IMR-90 (cell line): ENCODE measurements at regions not wholly inside any gene's neighbourhood (a gene's known extent, or its start where the extent isn't known, plus 50 kb on each side); places are given as distances from the start of the nearest gene placed in this dataset.

Source experiments
- ATAC-seq: fragments of 200-7000 bp; cut with Tn5 transposase; 2 replicates; pipeline ENCODE4 v1.9.1; 2020; ENCODE audit warnings: low read depth, mild to moderate bottlenecking, moderate library complexity
- BruUV-seq: library from RNA; stranded (reverse); fragments of 400-500 nt; replicated peaks from 2 replicates; lab custom pipeline; 2021; lab: Mats Ljungman, UMichigan
- CTCF ChIA-PET: fragments of 300-600 bp; formaldehyde crosslinking; extraction: SDS; loops from one replicate; lab custom pipeline; 2021; ENCODE audit warnings: antibody characterized with exemption; lab: Yijun Ruan, JAX
- POLR2A ChIA-PET: fragments of 300-600 bp; sonication (Branson Sonifier 250); formaldehyde crosslinking; loops from one replicate; lab custom pipeline; 2022; ENCODE audit warnings: antibody characterized with exemption; ENCODE audit not compliant: unreplicated experiment; lab: Charles Lee
- DNase-seq: peaks from one replicate; pipeline ENCODE4 v3.0.0; 2013
- H2AFZ ChIP-seq: replicated peaks from 2 replicates; pipeline ENCODE3; 2013; ENCODE audit warnings: low read length, mild to moderate bottlenecking; ENCODE audit not compliant: poor library complexity
- H2AK5ac ChIP-seq: 2 replicates; pipeline ENCODE4 v1.6.1; 2013; ENCODE audit warnings: low read depth, low read length, inconsistent platforms
- H2AK9ac ChIP-seq: replicated peaks from 2 replicates; pipeline ENCODE3; 2013; ENCODE audit warnings: mild to moderate bottlenecking, low read depth, low read length, moderate library complexity; ENCODE audit not compliant: poor library complexity
- H2BK120ac ChIP-seq: 2 replicates; pipeline ENCODE4 v1.6.1; 2013; ENCODE audit warnings: low read depth, low read length, inconsistent platforms
- H2BK15ac ChIP-seq: 3 replicates; pipeline ENCODE4 v1.6.1; 2013; ENCODE audit warnings: low read depth, low read length, inconsistent platforms
- H2BK20ac ChIP-seq: 2 replicates; pipeline ENCODE4 v1.6.1; 2013; ENCODE audit warnings: low read depth, mild to moderate bottlenecking, inconsistent platforms, low read length, moderate library complexity
- H2BK5ac ChIP-seq: 2 replicates; pipeline ENCODE4 v1.6.1; 2013; ENCODE audit warnings: mild to moderate bottlenecking, low read depth, low read length, inconsistent platforms; ENCODE audit not compliant: poor library complexity, severe bottlenecking
- H3K14ac ChIP-seq: replicated peaks from 2 replicates; pipeline ENCODE4 v1.6.1; 2013; ENCODE audit warnings: low read depth, low read length, inconsistent platforms
- H3K18ac ChIP-seq: 2 replicates; pipeline ENCODE4 v1.6.1; 2013; ENCODE audit warnings: low read depth, low read length, control low read depth
- H3K23ac ChIP-seq: 2 replicates; pipeline ENCODE4 v1.6.1; 2013; ENCODE audit warnings: low read depth, low read length, inconsistent platforms
- H3K27ac ChIP-seq: 2 replicates; pipeline ENCODE4 v1.5.1; 2013; ENCODE audit warnings: mild to moderate bottlenecking, control low read depth, low read length; ENCODE audit not compliant: insufficient read depth
- H3K27me3 ChIP-seq: 2 replicates; pipeline ENCODE4 v1.6.1; 2013; ENCODE audit warnings: low read length; ENCODE audit not compliant: control insufficient read depth, insufficient read depth
- H3K36me3 ChIP-seq: 2 replicates; pipeline ENCODE4 v1.6.1; 2013; ENCODE audit warnings: low read length, mixed read lengths; ENCODE audit not compliant: control insufficient read depth, insufficient read depth
- H3K4ac ChIP-seq: 2 replicates; pipeline ENCODE4 v1.6.1; 2013; ENCODE audit warnings: low read depth, low read length, inconsistent platforms
- H3K4me1 ChIP-seq: 2 replicates; pipeline ENCODE4 v1.6.1; 2013; ENCODE audit warnings: low read length, mixed read lengths; ENCODE audit not compliant: control insufficient read depth, insufficient read depth
- H3K4me2 ChIP-seq: 2 replicates; pipeline ENCODE4 v1.6.1; 2013; ENCODE audit warnings: low read depth, mild to moderate bottlenecking, control low read depth, low read length, moderate library complexity
- H3K4me3 ChIP-seq: 2 replicates; pipeline ENCODE4 v1.5.1; 2013; ENCODE audit warnings: low read depth, mild to moderate bottlenecking, control low read depth, low read length, moderate library complexity; ENCODE audit not compliant: insufficient read depth
- H3K56ac ChIP-seq: 2 replicates; pipeline ENCODE4 v1.6.1; 2013; ENCODE audit warnings: low read length, inconsistent platforms; ENCODE audit not compliant: insufficient read depth; ENCODE audit errors: extremely low read depth
- H3K79me1 ChIP-seq, 2 experiments: 2 replicates each; pipeline ENCODE4 v1.6.1; 2013; ENCODE audit warnings: low read length in 2 of 2, inconsistent platforms in 1 of 2, low read depth in 1 of 2
- H3K9ac ChIP-seq: 2 replicates; pipeline ENCODE4 v1.6.1; 2013; ENCODE audit warnings: low read depth, low read length, control low read depth
- H3K9me1 ChIP-seq: 2 replicates; pipeline ENCODE4 v1.6.1; 2013; ENCODE audit warnings: low read length, inconsistent platforms; ENCODE audit not compliant: insufficient read depth
- H3K9me3 ChIP-seq: 2 replicates; pipeline ENCODE4 v1.6.1; 2013; ENCODE audit warnings: low read length; ENCODE audit not compliant: control insufficient read depth, insufficient read depth
- H4K20me1 ChIP-seq: 2 replicates; pipeline ENCODE4 v1.6.1; 2013; ENCODE audit warnings: low read length, inconsistent platforms; ENCODE audit not compliant: insufficient read depth
- H4K5ac ChIP-seq: 2 replicates; pipeline ENCODE4 v1.6.1; 2013; ENCODE audit warnings: mild to moderate bottlenecking, low read depth, low read length, control low read depth
- H4K8ac ChIP-seq, 2 experiments: 2 replicates each; pipeline ENCODE4 v1.6.1; 2013; ENCODE audit warnings: low read depth in 2 of 2, low read length in 2 of 2, control low read depth in 1 of 2, inconsistent platforms in 1 of 2
- H4K91ac ChIP-seq: 2 replicates; pipeline ENCODE4 v1.6.1; 2013; ENCODE audit warnings: low read depth, low read length, inconsistent platforms; ENCODE audit not compliant: insufficient read depth
- BHLHE40 ChIP-seq: fragments of 150-350 bp; IDR thresholded peaks from 2 replicates; pipeline ENCODE4 v1.6.1; 2016; ENCODE audit warnings: mild to moderate bottlenecking, low read depth, low read length
- CEBPB ChIP-seq: IDR thresholded peaks from 2 replicates; pipeline ENCODE4 v1.6.1; 2012; ENCODE audit warnings: low read depth, low read length, improper control_type of control experiment
- CHD1 ChIP-seq: IDR thresholded peaks from 2 replicates; pipeline ENCODE4 v1.6.1; 2012; ENCODE audit warnings: low read depth, low read length, improper control_type of control experiment
- FOS ChIP-seq: fragments of 150-350 bp; IDR thresholded peaks from 2 replicates; pipeline ENCODE4 v1.6.1; 2016; ENCODE audit warnings: low read depth, low read length
- MAFK ChIP-seq: IDR thresholded peaks from 2 replicates; pipeline ENCODE4 v1.6.1; 2012; ENCODE audit warnings: low read depth, low read length, improper control_type of control experiment
- MAZ ChIP-seq: IDR thresholded peaks from 2 replicates; pipeline ENCODE4 v1.6.1; 2012; ENCODE audit warnings: low read depth, mild to moderate bottlenecking, low read length, improper control_type of control experiment, moderate library complexity, borderline replicate concordance
- MXI1 ChIP-seq: IDR thresholded peaks from 2 replicates; pipeline ENCODE4 v1.6.1; 2012; ENCODE audit warnings: low read depth, mild to moderate bottlenecking, low read length, moderate library complexity, borderline replicate concordance
- NFE2L2 ChIP-seq: fragments of 150-350 bp; IDR thresholded peaks from 2 replicates; pipeline ENCODE4 v1.6.1; 2016; ENCODE audit warnings: low read depth, mild to moderate bottlenecking, low read length
- POLR2A ChIP-seq: IDR thresholded peaks from 2 replicates; pipeline ENCODE4 v1.6.1; 2012; ENCODE audit warnings: mild to moderate bottlenecking, low read depth, low read length
- RAD21 ChIP-seq: IDR thresholded peaks from 2 replicates; pipeline ENCODE4 v1.6.1; 2012; ENCODE audit warnings: low read length, improper control_type of control experiment
- RCOR1 ChIP-seq: IDR thresholded peaks from 2 replicates; pipeline ENCODE4 v1.6.1; 2012; ENCODE audit warnings: mild to moderate bottlenecking, low read length, improper control_type of control experiment; ENCODE audit not compliant: insufficient replicate concordance
- RFX5 ChIP-seq: IDR thresholded peaks from 2 replicates; pipeline ENCODE4 v1.8.0; 2012; ENCODE audit warnings: low read depth, mild to moderate bottlenecking, low read length, moderate library complexity
- SMC3 ChIP-seq: fragments of 150-350 bp; IDR thresholded peaks from 2 replicates; pipeline ENCODE4 v1.6.1; 2016; ENCODE audit warnings: low read depth, mild to moderate bottlenecking, antibody characterized with exemption, low read length, moderate library complexity
- WGBS, 2 experiments: methylation state at CpG; one replicate each; pipeline versions ENCODE4 v1.1.5 to v1.1.7; 2013; ENCODE audit warnings: missing lambda C conversion rate in 2 of 2; ENCODE audit not compliant: insufficient read length in 1 of 2; ENCODE audit errors: extremely low coverage in 2 of 2; 5-methylcytosine and 5-hydroxymethylcytosine counted together
- dilution Hi-C: fragments of 300-500 bp; cut with HindIII; formaldehyde crosslinking; loops from one replicate; pipeline ENCODE4 v1.14.3; 2018; ENCODE audit warnings: low sequenced_read_pairs; ENCODE audit not compliant: unreplicated experiment
- in situ Hi-C: fragments of 300-500 bp; cut with MboI; formaldehyde crosslinking; loops from 3 replicates; pipeline ENCODE4 v1.14.3; 2019; ENCODE audit warnings: low sequenced_read_pairs, inconsistent platforms, mixed read lengths
- intact Hi-C: fragments of 100-400 bp; cut with micrococcal nuclease; formaldehyde crosslinking; loops from 2 replicates; pipeline ENCODE4 v1.10.0; 2022
- TF ChIP-seq, protein P1 (sequence below): conservative IDR thresholded peaks from 2 replicates; pipeline ENCODE4 v1.5.1; 2012; ENCODE audit warnings: mild to moderate bottlenecking, low read depth, low read length, improper control_type of control experiment
- TF ChIP-seq, protein P2 (sequence below): fragments of 150-350 bp; IDR thresholded peaks from 2 replicates; pipeline ENCODE4 v1.6.1; 2016; ENCODE audit warnings: low read depth, mild to moderate bottlenecking, low read length, moderate library complexity, borderline replicate concordance
- TF ChIP-seq, protein P3 (sequence below): fragments of 150-350 bp; IDR thresholded peaks from 2 replicates; pipeline ENCODE4 v1.6.1; 2017; ENCODE audit warnings: mild to moderate bottlenecking, antibody characterized with exemption, low read length, low read depth

DNA sequence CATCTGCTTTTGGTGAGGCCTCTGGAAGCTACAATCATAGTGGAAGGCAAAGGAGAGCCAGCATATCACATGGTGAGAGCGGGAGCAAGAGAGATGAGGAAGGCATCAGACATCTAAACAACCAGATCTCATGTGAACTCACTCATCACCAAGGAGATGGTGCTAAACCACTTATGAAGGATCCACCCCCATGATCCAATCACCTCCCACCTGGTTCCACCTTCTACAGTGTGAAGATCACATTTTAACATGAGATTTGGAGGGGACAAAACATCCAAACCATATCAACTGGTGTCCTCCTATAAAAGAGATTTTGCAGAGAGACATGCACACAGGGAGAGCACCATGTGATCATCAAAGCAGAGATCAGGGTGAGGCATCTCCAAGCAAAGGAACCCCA, 578.6 kb downstream of the MATN1 start:
- intact Hi-C loops (no loop called here), dilution Hi-C loops (no loop called here), in situ Hi-C loops (no loop called here)
- no peak overlapping the region for H2BK15ac ChIP-seq
- H3K27ac ChIP-seq, result no peak overlapping the region
- POLR2A ChIA-PET, result no interaction called here
- H3K4me1 ChIP-seq, result no peaks in the 10 kb centered on the region
- no peak overlapping the region for H2BK20ac ChIP-seq
- ATAC-seq (no peak), DNase-seq (no peak)
- H3K4me3 ChIP-seq, result no peak overlapping the region
- no peak overlapping the region for H4K5ac ChIP-seq
- H4K20me1 ChIP-seq, result no peaks in the 10 kb centered on the region
- no peaks in the 10 kb centered on the region for H3K9me1 ChIP-seq
- BruUV-seq, result no TSS peak
- H3K23ac ChIP-seq, result no peak overlapping the region
- H4K8ac ChIP-seq, result no peak overlapping the region
- no peak overlapping the region for H2AK9ac ChIP-seq
- H2BK120ac ChIP-seq, result no peak overlapping the region
- no peak overlapping the region for H2AK5ac ChIP-seq
- no peak overlapping the region for H3K9ac ChIP-seq
- TF ChIP-seq, protein P1, sequence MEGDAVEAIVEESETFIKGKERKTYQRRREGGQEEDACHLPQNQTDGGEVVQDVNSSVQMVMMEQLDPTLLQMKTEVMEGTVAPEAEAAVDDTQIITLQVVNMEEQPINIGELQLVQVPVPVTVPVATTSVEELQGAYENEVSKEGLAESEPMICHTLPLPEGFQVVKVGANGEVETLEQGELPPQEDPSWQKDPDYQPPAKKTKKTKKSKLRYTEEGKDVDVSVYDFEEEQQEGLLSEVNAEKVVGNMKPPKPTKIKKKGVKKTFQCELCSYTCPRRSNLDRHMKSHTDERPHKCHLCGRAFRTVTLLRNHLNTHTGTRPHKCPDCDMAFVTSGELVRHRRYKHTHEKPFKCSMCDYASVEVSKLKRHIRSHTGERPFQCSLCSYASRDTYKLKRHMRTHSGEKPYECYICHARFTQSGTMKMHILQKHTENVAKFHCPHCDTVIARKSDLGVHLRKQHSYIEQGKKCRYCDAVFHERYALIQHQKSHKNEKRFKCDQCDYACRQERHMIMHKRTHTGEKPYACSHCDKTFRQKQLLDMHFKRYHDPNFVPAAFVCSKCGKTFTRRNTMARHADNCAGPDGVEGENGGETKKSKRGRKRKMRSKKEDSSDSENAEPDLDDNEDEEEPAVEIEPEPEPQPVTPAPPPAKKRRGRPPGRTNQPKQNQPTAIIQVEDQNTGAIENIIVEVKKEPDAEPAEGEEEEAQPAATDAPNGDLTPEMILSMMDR, result no peak
- no peak for TF ChIP-seq MAFK
- TF ChIP-seq, protein P2, sequence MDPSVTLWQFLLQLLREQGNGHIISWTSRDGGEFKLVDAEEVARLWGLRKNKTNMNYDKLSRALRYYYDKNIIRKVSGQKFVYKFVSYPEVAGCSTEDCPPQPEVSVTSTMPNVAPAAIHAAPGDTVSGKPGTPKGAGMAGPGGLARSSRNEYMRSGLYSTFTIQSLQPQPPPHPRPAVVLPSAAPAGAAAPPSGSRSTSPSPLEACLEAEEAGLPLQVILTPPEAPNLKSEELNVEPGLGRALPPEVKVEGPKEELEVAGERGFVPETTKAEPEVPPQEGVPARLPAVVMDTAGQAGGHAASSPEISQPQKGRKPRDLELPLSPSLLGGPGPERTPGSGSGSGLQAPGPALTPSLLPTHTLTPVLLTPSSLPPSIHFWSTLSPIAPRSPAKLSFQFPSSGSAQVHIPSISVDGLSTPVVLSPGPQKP, result no peak
- TF ChIP-seq RCOR1, result no peak
- TF ChIP-seq RAD21, result no peak
- TF ChIP-seq POLR2A, result no peak
- TF ChIP-seq MXI1, result no peak
- TF ChIP-seq CHD1, result no peak
- TF ChIP-seq BHLHE40, result no peak
- TF ChIP-seq MAZ, result no peak
- TF ChIP-seq, protein P3, sequence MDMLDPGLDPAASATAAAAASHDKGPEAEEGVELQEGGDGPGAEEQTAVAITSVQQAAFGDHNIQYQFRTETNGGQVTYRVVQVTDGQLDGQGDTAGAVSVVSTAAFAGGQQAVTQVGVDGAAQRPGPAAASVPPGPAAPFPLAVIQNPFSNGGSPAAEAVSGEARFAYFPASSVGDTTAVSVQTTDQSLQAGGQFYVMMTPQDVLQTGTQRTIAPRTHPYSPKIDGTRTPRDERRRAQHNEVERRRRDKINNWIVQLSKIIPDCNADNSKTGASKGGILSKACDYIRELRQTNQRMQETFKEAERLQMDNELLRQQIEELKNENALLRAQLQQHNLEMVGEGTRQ, result no peak
- TF ChIP-seq NFE2L2, result no peak
- TF ChIP-seq RFX5, result no peak
- no peak for TF ChIP-seq FOS
- TF ChIP-seq SMC3, result no peak
- no peak for TF ChIP-seq CEBPB
- H3K14ac ChIP-seq, result no peak overlapping the region
- CTCF ChIA-PET, result no interaction called here
- no CpG with 5 or more reads among the region's 1 CpG for WGBS, 2 experiments
- no peak overlapping the region for H3K18ac ChIP-seq
- H2AFZ ChIP-seq, result no peak overlapping the region
- no peaks in the 10 kb centered on the region for H3K9me3 ChIP-seq
- no peaks in the 10 kb centered on the region for H3K27me3 ChIP-seq
- no peaks in the 10 kb centered on the region for H3K79me1 ChIP-seq
- H3K36me3 ChIP-seq, result no peaks in the 10 kb centered on the region
- H3K4ac ChIP-seq, result no peak overlapping the region
- H4K91ac ChIP-seq, result no peak overlapping the region
- H3K4me2 ChIP-seq, result no peak overlapping the region
- no peak overlapping the region for H3K56ac ChIP-seq
- H2BK5ac ChIP-seq, result no peak overlapping the region
